ENCODE measurements at regions not wholly inside any gene's neighbourhood (a gene's known extent, or its start where the extent isn't known, plus 50 kb on each side); places are given as distances from the start of the nearest gene placed in this dataset.

DNA sequence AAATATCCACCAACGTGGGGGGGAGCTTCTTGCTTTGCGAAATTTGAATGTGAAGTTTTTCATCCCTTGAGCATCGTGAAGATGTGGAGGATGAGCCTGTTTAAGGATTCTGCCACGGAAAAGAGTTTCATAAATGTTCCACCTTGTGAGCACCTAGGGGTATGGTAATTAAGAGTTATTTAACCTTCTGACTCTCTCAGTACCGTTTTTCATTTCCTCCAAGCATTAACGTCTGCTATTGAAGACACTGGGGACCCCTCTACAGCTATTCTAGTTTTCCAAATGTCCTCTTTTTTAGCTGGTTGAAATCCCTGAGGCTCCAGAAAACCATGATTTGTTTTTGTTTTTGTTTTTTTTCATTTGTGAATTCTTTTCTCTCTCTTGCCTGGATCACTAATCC is 79.1 kb upstream of the GALNT2 start:
- TF ChIP-seq, protein P1, sequence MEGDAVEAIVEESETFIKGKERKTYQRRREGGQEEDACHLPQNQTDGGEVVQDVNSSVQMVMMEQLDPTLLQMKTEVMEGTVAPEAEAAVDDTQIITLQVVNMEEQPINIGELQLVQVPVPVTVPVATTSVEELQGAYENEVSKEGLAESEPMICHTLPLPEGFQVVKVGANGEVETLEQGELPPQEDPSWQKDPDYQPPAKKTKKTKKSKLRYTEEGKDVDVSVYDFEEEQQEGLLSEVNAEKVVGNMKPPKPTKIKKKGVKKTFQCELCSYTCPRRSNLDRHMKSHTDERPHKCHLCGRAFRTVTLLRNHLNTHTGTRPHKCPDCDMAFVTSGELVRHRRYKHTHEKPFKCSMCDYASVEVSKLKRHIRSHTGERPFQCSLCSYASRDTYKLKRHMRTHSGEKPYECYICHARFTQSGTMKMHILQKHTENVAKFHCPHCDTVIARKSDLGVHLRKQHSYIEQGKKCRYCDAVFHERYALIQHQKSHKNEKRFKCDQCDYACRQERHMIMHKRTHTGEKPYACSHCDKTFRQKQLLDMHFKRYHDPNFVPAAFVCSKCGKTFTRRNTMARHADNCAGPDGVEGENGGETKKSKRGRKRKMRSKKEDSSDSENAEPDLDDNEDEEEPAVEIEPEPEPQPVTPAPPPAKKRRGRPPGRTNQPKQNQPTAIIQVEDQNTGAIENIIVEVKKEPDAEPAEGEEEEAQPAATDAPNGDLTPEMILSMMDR (IDR thresholded peaks at IDR 0.05) = no peak
- H3K27ac Mint-ChIP-seq = no peak overlapping the region
- no peaks in the 10 kb centered on the region for H3K36me3 Mint-ChIP-seq (ENCODE audit: low read depth)
- no peak for DNase-seq
- no peaks in the 10 kb centered on the region for H3K4me1 Mint-ChIP-seq (ENCODE audit: low read depth)
- peaks cover 15% of the 10 kb centered on the region for H3K27me3 Mint-ChIP-seq (ENCODE audit: insufficient read depth)
- H3K9me3 Mint-ChIP-seq = no peaks in the 10 kb centered on the region
- H3K4me3 Mint-ChIP-seq = no peak overlapping the region

DNA sequence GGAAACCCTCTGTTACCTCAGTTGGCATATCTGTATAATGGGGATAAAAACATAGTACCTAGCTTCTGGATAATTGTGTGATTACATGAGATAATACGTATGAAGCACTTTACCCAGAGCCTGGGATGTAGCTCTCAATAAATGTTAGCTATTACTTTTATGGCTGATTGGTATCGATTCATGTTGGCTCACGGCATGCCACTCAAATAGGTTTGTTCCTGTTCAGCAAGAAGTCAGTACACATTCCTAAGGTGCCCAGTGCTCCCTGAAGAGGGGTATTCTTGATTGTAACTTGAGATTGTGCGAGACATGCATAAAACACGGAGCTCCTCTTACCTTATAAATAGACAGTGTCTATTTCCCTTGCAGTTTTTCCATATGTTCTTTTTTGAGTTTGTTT is 78.5 kb upstream of the GALNT2 start:
- Mint-ChIP-seq H3K4me3 (no peak overlapping the region), H3K9me3 (no peaks in the 10 kb centered on the region), H3K27ac (no peak overlapping the region), H3K36me3 (ENCODE audit: low read depth) (no peaks in the 10 kb centered on the region), H3K27me3 (ENCODE audit: insufficient read depth) (peaks cover 15% of the 10 kb centered on the region), H3K4me1 (ENCODE audit: low read depth) (no peaks in the 10 kb centered on the region)
- TF ChIP-seq, protein P1 (IDR thresholded peaks at IDR 0.05) = no peak
- DNase-seq = no peak

DNA sequence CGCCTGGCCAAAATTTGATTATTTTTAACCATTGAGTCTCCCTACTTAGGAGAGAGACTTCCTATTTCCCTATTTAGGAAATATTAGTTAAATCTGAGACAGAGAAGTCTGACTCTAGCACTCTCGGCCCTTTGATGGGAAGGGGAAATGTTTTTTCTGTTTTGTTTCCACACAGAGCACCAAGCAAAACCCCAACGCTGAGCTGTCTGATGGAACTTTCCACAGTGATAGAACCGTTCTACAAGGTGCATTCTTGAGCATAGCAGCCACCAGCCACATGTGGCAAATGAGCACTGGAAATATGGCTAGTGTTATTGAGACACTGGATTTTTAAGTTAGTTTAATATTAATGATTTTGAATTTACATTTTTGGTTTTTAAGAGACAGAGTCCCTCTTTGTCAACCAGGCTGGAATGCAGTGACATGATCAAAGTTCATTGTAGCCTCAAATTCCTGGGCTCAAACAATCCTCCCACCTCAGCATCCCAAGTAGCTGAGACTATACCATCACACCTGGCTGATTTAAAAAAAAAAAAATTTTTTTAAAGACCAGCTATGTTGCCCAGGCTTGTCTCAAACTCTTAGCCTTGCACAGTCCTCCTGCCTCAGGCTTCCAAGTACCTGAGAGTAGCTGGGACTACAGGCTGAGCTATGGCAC is 77.3 kb upstream of the GALNT2 start:
- no peak for DNase-seq
- Mint-ChIP-seq H3K4me1 (ENCODE audit: low read depth) (no peaks in the 10 kb centered on the region), H3K9me3 (no peaks in the 10 kb centered on the region), H3K27ac (no peak overlapping the region), H3K27me3 (ENCODE audit: insufficient read depth) (peaks cover 15% of the 10 kb centered on the region), H3K4me3 (no peak overlapping the region), H3K36me3 (ENCODE audit: low read depth) (no peaks in the 10 kb centered on the region)
- TF ChIP-seq, protein P1 (IDR thresholded peaks at IDR 0.05) = no peak

DNA sequence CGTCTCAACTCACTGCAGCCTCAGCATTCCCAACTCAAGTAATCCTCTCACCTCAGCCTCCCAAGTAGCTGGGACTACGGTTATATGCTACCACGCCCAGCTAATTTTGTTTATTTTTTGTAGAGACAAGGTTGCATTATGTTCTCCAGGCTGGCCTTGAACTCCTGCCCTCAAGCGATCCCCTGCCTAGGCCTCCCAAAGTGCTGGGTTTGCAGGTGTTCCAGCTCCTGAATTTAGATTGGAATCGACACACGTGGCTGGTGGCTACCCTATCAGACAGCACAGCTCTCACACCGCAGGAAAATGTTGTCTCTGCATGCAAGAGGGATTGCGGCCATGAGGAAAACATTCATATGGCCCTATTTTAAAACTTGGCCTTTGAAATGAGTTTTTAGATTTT is 76.7 kb upstream of the GALNT2 start:
- TF ChIP-seq, protein P1 (IDR thresholded peaks at IDR 0.05) = no peak
- H3K27me3 Mint-ChIP-seq (ENCODE audit: insufficient read depth) = peaks cover 15% of the 10 kb centered on the region
- no peak for DNase-seq

DNA sequence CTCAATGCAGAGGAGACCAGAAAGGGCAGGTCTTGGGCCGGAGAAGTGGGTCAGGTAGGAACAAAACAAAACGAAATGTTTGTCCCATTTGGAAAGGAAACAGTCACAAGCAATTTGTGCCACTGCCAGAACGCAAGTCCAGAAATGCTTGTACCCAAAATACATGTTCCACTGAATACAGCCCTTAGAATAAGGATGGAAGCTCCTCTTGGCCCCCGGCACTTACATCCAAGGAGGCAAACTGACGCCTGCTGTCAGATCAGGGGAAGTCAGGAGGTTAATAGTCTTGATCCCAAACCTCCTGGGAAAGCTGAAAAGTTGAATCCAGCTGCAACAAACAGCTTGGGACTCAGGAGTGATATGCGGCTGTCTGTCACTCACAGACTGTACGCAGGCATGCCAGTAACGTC is 75.9 kb upstream of the GALNT2 start:
- no peak overlapping the region for H3K4me3 Mint-ChIP-seq
- no peaks in the 10 kb centered on the region for H3K9me3 Mint-ChIP-seq
- H3K27ac Mint-ChIP-seq = no peak overlapping the region
- TF ChIP-seq, protein P1 (IDR thresholded peaks at IDR 0.05) = no peak
- H3K36me3 Mint-ChIP-seq (ENCODE audit: low read depth) = no peaks in the 10 kb centered on the region
- no peaks in the 10 kb centered on the region for H3K4me1 Mint-ChIP-seq (ENCODE audit: low read depth)
- peaks cover 14% of the 10 kb centered on the region for H3K27me3 Mint-ChIP-seq (ENCODE audit: insufficient read depth)
- DNase-seq = no peak

More for the DNA sequence above, 76.7 kb upstream of the GALNT2 start:
- Mint-ChIP-seq H3K4me3 (no peak overlapping the region), H3K36me3 (ENCODE audit: low read depth) (no peaks in the 10 kb centered on the region), H3K4me1 (ENCODE audit: low read depth) (no peaks in the 10 kb centered on the region), H3K27ac (no peak overlapping the region), H3K9me3 (no peaks in the 10 kb centered on the region)

Measured in HFFc6 (cell line).